Fibroblast of lung (primary cell): ENCODE measurements at regions not wholly inside any gene's neighbourhood (a gene's known extent, or its start where the extent isn't known, plus 50 kb on each side); places are given as distances from the start of the nearest gene placed in this dataset.

ENCODE experiments used
- DNase-seq, 2 donors: peaks; one replicate each; pipeline versions ENCODE4 v3.0.0 to v3.0.0-alpha.2; 2010; ENCODE audit warnings: low read depth in 2 of 2
- H2AFZ ChIP-seq: 2 replicates; pipeline ENCODE4 v1.5.1; 2012; ENCODE audit warnings: low read length, control low read depth, inconsistent platforms
- H3K27ac ChIP-seq: 2 replicates; pipeline ENCODE4 v1.5.1; 2011; ENCODE audit warnings: low read length, control low read depth; ENCODE audit not compliant: insufficient read depth
- H3K27me3 ChIP-seq: 2 replicates; pipeline ENCODE4 v1.5.1; 2011; ENCODE audit warnings: mild to moderate bottlenecking, low read length; ENCODE audit not compliant: control insufficient read depth, insufficient read depth
- H3K36me3 ChIP-seq: 2 replicates; pipeline ENCODE4 v1.5.1; 2011; ENCODE audit warnings: low read length; ENCODE audit not compliant: control insufficient read depth, insufficient read depth
- H3K4me1 ChIP-seq: 2 replicates; pipeline ENCODE4 v1.5.1; 2011; ENCODE audit warnings: low read length; ENCODE audit not compliant: control insufficient read depth, insufficient read depth; ENCODE audit errors: extremely low read depth
- H3K4me2 ChIP-seq: 2 replicates; pipeline ENCODE4 v1.5.1; 2011; ENCODE audit warnings: low read length, control low read depth; ENCODE audit not compliant: insufficient read depth; ENCODE audit errors: extremely low read depth
- H3K4me3 ChIP-seq, 4 experiments: fragments of 200-600 bp in 1 of 4; sonication (generic) in 1 of 4; replicated peaks in 1 of 4; 2 replicates each; pipeline ENCODE4 v1.5.1; 2011 to 2016; ENCODE audit warnings: low read length in 4 of 4, low read depth in 3 of 4, mild to moderate bottlenecking in 3 of 4, control low read depth in 2 of 4, inconsistent platforms in 1 of 4, mixed read lengths in 1 of 4; ENCODE audit not compliant: insufficient read depth in 1 of 4; ENCODE audit errors: control extremely low read depth in 1 of 4
- H3K79me2 ChIP-seq: 2 replicates; pipeline ENCODE4 v1.5.1; 2012; ENCODE audit warnings: mild to moderate bottlenecking, low read length, inconsistent platforms; ENCODE audit not compliant: control insufficient read depth, insufficient read depth
- H3K9ac ChIP-seq: 2 replicates; pipeline ENCODE4 v1.5.1; 2011; ENCODE audit warnings: mild to moderate bottlenecking, low read length, control low read depth; ENCODE audit not compliant: insufficient read depth
- H3K9me3 ChIP-seq: 2 replicates; pipeline ENCODE4 v1.5.1; 2012; ENCODE audit warnings: low read depth, low read length; ENCODE audit not compliant: control insufficient read depth, insufficient read depth
- H4K20me1 ChIP-seq: 2 replicates; pipeline ENCODE4 v1.5.1; 2011; ENCODE audit warnings: low read length; ENCODE audit not compliant: control insufficient read depth, insufficient read depth; ENCODE audit errors: extremely low read depth
- EZH2 ChIP-seq: IDR thresholded peaks from 2 replicates; pipeline ENCODE4 v1.5.1; 2012; ENCODE audit warnings: low read length, control low read depth, mild to moderate bottlenecking; ENCODE audit errors: missing control alignments
- TF ChIP-seq, protein P1 (sequence below), 2 donors: IDR thresholded peaks in 1 of 2; conservative IDR thresholded peaks in 1 of 2; 1 replicate in 1 of 2; 2 replicates in 1 of 2; pipeline ENCODE4 v1.5.1; 2011 to 2012; ENCODE audit warnings: low read length in 2 of 2, control low read depth in 1 of 2, inconsistent platforms in 1 of 2, low read depth in 1 of 2, mild to moderate bottlenecking in 1 of 2

DNA sequence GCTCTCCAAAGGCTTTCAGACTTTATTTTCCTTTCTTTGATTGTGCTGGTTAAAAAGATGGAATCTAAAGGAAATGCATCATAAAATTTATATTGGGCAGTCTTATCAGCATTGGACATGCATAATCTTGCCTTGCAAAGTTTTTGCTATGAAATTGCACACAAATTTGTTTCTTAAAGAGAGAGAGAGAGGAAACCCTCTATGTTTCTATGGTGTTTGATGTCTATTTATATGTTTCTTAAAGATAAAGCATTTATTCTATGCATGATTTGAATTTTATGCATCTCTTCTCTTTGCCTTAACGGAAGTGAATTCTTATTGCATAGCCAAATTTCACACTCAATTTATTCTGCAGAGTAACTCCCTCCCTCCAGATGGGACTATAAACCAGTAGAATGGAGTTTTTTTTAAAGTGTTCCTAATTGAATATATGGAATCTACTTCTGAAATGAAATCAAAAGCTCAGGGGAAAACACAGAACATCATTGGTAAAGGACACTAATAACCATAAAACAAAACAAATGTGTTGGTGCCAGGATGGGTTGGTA is 83.5 kb upstream of the PPARGC1A start:
- Histone ChIP-seq H3K9ac (no peak overlapping the region), H3K4me1 (peaks cover 2% of the 10 kb centered on the region), H3K27ac (no peak overlapping the region), H3K79me2 (no peaks in the 10 kb centered on the region), H3K36me3 (no peaks in the 10 kb centered on the region), H3K9me3 (no peaks in the 10 kb centered on the region), H4K20me1 (no peaks in the 10 kb centered on the region), H3K27me3 (no peaks in the 10 kb centered on the region), H3K4me2 (no peak overlapping the region), H2AFZ (no peak overlapping the region), H3K4me3 (no peak overlapping the region)
- DNase-seq, result no peak
- no peak for TF ChIP-seq EZH2
- TF ChIP-seq, protein P1, sequence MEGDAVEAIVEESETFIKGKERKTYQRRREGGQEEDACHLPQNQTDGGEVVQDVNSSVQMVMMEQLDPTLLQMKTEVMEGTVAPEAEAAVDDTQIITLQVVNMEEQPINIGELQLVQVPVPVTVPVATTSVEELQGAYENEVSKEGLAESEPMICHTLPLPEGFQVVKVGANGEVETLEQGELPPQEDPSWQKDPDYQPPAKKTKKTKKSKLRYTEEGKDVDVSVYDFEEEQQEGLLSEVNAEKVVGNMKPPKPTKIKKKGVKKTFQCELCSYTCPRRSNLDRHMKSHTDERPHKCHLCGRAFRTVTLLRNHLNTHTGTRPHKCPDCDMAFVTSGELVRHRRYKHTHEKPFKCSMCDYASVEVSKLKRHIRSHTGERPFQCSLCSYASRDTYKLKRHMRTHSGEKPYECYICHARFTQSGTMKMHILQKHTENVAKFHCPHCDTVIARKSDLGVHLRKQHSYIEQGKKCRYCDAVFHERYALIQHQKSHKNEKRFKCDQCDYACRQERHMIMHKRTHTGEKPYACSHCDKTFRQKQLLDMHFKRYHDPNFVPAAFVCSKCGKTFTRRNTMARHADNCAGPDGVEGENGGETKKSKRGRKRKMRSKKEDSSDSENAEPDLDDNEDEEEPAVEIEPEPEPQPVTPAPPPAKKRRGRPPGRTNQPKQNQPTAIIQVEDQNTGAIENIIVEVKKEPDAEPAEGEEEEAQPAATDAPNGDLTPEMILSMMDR (conservative IDR thresholded peaks at IDR 0.05 in 1 of 2, IDR thresholded peaks at IDR 0.05 in 1 of 2; ENCODE audit: low read depth in 1 of 2, low read length in 2 of 2), result no peak

DNA sequence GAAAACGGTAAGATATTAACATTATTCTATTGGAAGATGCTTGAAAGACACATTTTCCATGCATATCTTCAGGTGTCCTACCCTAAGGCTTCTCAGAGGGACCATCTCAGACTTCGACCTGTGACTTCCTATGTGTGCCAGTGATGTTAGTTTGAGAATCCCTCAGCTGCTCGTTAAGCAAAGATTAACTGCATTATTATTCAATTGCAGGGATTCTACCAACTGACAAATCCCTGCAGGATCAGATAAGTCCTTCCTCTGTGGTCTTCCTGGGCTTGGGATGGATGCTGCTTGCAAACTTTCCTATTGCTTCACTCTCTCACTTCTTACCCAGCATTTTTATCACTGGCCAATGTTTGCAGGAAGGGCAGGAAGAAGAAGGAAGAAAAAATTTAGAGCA is 83.0 kb upstream of the PPARGC1A start:
- Histone ChIP-seq H3K4me1 (peaks cover 2% of the 10 kb centered on the region), H3K79me2 (no peaks in the 10 kb centered on the region), H3K36me3 (no peaks in the 10 kb centered on the region), H3K4me2 (no peak overlapping the region), H3K27me3 (no peaks in the 10 kb centered on the region), H2AFZ (no peak overlapping the region), H3K9me3 (no peaks in the 10 kb centered on the region), H3K4me3 (no peak overlapping the region), H4K20me1 (no peaks in the 10 kb centered on the region), H3K27ac (no peak overlapping the region), H3K9ac (no peak overlapping the region)
- TF ChIP-seq, protein P1 (conservative IDR thresholded peaks at IDR 0.05 in 1 of 2, IDR thresholded peaks at IDR 0.05 in 1 of 2; ENCODE audit: low read depth in 1 of 2, low read length in 2 of 2), result no peak
- DNase-seq, result no peak

DNA sequence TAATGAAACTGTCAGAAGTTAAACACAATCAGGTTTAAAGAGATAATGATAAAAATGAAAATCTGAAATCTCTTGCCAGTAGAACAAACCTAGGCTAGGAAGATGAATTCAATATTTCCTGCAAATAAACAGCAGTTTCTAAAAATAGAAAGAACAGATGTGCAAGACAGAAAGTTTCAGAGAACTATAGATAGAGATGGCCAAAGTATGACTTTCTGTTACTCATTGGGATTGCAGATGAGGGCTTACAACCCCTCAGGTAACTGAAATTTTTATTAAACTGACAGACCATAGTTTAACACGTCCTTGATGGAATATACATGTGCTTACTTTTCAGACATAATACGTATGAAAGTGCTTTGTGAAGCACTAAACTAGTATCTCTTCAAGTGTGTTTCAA is 82.3 kb upstream of the PPARGC1A start:
- DNase-seq, result no peak
- H3K79me2 ChIP-seq, result no peaks in the 10 kb centered on the region
- H3K9ac ChIP-seq, result no peak overlapping the region
- H4K20me1 ChIP-seq, result no peaks in the 10 kb centered on the region
- TF ChIP-seq, protein P1 (conservative IDR thresholded peaks at IDR 0.05 in 1 of 2, IDR thresholded peaks at IDR 0.05 in 1 of 2; ENCODE audit: low read depth in 1 of 2, low read length in 2 of 2), result no peak
- no peak for TF ChIP-seq EZH2
- peaks cover 2% of the 10 kb centered on the region for H3K4me1 ChIP-seq
- H3K9me3 ChIP-seq, result no peaks in the 10 kb centered on the region
- H3K4me3 ChIP-seq, result no peak overlapping the region
- no peak overlapping the region for H3K4me2 ChIP-seq
- H2AFZ ChIP-seq, result no peak overlapping the region
- H3K27me3 ChIP-seq, result no peaks in the 10 kb centered on the region
- no peak overlapping the region for H3K27ac ChIP-seq
- H3K36me3 ChIP-seq, result no peaks in the 10 kb centered on the region
